Activated naive CD4-positive, alpha-beta T cell treated with anti-CD3 and anti-CD28 coated beads, Interleukin-2, amount 50 U/mL, for 72 hours (primary cell): ENCODE measurements at regions not wholly inside any gene's neighbourhood (a gene's known extent, or its start where the extent isn't known, plus 50 kb on each side); places are given as distances from the start of the nearest gene placed in this dataset.
"Not testable (repeated sequence)": the region's sequence is repeated elsewhere in the genome, so short reads cannot be mapped to it uniquely, and the experiment has no call there.

Experiments
- ATAC-seq, 2 donors: fragments of 150-1000 bp; cut with Tn5 transposase; 2 replicates each; pipeline ENCODE4 v1.10.0; 2021; ENCODE audit warnings: mild to moderate bottlenecking in 2 of 2, moderate library complexity in 2 of 2
- DNase-seq, 2 donors: peaks; one replicate each; pipeline ENCODE4 v3.0.0; 2021 to 2022; ENCODE audit warnings: low spot score in 2 of 2
- H3K27ac Mint-ChIP-seq, 2 donors: one replicate each; pipeline ENCODE4 v1.8.0; 2022; ENCODE audit warnings: mild to moderate bottlenecking in 2 of 2, mixed read lengths in 2 of 2
- H3K36me3 Mint-ChIP-seq, 2 donors: one replicate each; pipeline ENCODE4 v1.8.0; 2022; ENCODE audit warnings: mixed read lengths in 2 of 2
- H3K9me3 Mint-ChIP-seq, 2 donors: one replicate each; pipeline ENCODE4 v1.8.0; 2022; ENCODE audit warnings: mixed read lengths in 2 of 2

DNA sequence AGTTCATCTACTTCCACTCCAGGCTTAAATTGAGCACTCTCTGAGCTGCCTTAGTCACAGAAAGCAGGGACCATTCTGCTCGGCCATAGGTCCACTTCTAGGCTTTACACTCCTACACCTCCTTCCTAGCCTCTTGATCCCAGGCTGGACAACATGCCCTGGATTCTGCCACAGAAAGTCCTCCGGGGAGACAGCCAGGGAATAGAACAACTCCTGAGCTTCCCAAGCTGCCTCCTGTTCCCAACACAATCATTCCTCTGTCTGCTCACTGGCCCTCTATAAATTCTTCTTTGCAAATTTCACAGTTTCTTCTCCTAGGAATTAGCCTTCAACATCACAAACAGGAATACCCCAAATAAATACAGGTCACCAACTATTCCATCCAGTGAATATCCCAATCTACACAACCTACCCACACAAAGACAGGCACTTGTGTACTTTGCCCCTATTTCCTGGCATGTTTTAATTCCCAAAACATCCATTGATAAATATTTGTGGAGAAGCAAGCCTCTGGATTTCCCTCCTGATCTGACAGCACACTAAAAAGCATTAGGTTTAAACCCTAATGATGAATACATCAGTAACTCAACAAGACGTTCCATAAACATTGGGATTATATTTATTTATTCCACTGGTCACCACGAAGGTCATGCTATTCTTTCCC, 125.5 kb downstream of the ENC1 start:
- H3K27ac Mint-ChIP-seq, result no peak overlapping the region
- ATAC-seq, result no peak
- no peaks in the 10 kb centered on the region for H3K36me3 Mint-ChIP-seq
- no peak for DNase-seq
- H3K9me3 Mint-ChIP-seq, result no peaks in the 10 kb centered on the region

- DNase-seq, H3K9me3 Mint-ChIP-seq, ATAC-seq, H3K27ac Mint-ChIP-seq, H3K36me3 Mint-ChIP-seq: not testable (repeated sequence)
Measured at GRCh38 chr5:74511770-74512169, 128.8 kb downstream of the ENC1 start.

- no peaks in the 10 kb centered on the region for H3K9me3 Mint-ChIP-seq
- ATAC-seq, result no peak
- no peaks in the 10 kb centered on the region for H3K36me3 Mint-ChIP-seq
- no peak for DNase-seq
- H3K27ac Mint-ChIP-seq, result no peak overlapping the region
Measured at GRCh38 chr5:74510476-74511075, 130.0 kb downstream of the ENC1 start.

DNA sequence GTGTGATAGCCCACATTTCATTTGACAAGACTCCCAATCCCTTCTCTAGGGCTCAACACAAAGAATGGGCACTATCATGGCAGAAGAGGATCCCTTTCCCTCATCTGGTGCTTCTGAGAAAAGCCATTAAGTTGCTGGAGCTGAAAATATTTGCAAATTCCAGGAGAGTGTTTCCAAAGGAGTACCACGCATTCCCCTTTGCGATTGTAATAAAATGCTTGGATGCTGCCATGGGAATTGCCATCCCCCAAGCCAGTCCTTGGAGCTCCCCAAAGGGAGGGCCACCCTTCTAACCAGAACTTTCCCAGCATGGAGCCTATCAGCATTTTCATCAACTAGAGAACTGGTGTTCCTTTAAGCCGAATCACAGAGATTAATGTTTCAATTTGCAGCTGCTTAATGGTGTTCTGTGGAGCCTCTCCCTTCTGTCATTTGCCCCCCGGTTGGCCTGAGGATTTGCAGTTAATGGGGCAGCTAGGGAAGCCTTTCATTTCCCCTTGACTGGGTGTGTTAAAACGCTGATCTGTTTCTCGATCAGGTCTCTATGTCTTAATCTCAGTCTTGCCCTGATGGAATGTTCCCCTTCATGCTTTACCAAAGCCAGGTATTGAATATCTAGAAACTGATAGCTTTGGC, 133.0 kb downstream of the ENC1 start:
- no peaks in the 10 kb centered on the region for H3K36me3 Mint-ChIP-seq
- H3K9me3 Mint-ChIP-seq, result no peaks in the 10 kb centered on the region
- no peak overlapping the region for H3K27ac Mint-ChIP-seq
- no peak for DNase-seq
- ATAC-seq, result no peak

- Mint-ChIP-seq H3K36me3 (no peaks in the 10 kb centered on the region), H3K27ac (no peak overlapping the region), H3K9me3 (no peaks in the 10 kb centered on the region)
Measured at GRCh38 chr5:74506119-74506518, 134.4 kb downstream of the ENC1 start.

GRCh38 chr5:74504463-74504862, 136.1 kb downstream of the ENC1 start:
- DNase-seq (no peak), ATAC-seq (no peak)
- Mint-ChIP-seq H3K9me3 (no peaks in the 10 kb centered on the region), H3K36me3 (no peaks in the 10 kb centered on the region), H3K27ac (no peak overlapping the region)

More at GRCh38 chr5:74506119-74506518, 134.4 kb downstream of the ENC1 start:
- DNase-seq (no peak), ATAC-seq (no peak)

GRCh38 chr5:74502479-74502950, 138.0 kb downstream of the ENC1 start:
- ATAC-seq, result no peak
- no peak overlapping the region for H3K27ac Mint-ChIP-seq
- H3K36me3 Mint-ChIP-seq, result no peaks in the 10 kb centered on the region
- no peak for DNase-seq
- no peaks in the 10 kb centered on the region for H3K9me3 Mint-ChIP-seq

GRCh38 chr5:74501674-74502478, 138.7 kb downstream of the ENC1 start:
- no peak for ATAC-seq

DNA sequence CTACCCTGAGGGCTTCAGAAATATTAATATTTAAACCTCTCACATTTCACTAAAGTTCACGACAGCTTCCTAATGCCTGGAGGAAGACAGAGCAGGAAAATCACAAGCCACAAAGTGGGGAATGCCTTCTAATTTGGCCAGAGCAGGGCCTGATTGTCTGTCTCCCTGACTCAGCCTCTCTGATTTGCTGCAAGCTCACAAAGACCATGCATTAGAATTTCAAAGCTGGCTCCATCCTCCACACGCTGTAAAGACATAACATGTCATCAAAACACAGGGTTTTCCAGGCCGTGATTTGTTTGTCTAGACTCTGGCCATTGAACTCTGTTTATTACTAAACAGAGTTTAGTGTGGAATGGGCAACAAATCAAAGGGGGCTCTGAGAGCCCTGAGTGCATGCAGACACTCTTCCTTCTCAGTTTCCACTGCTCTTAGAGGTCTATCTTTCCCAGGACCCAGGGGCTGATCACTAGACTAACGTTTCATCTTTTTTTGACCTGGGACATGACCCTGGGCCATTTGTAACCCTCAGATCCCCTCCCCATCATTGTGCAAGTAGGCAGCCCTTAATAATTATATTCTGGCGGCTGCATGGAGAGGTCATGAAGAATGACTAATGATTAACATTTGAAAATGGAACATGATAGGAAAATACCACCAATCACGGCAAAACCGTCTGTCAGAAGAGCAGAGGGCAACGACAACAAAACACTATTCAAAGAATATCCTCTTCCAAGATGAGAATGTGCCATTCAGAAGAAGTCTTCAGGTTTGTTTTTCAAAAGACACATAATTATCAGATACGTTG, 140.2 kb downstream of the ENC1 start:
- H3K9me3 Mint-ChIP-seq, result no peaks in the 10 kb centered on the region
- H3K27ac Mint-ChIP-seq, result no peak overlapping the region
- DNase-seq (no peak), ATAC-seq (no peak)
- no peaks in the 10 kb centered on the region for H3K36me3 Mint-ChIP-seq

More at GRCh38 chr5:74501674-74502478, 138.7 kb downstream of the ENC1 start:
- Mint-ChIP-seq H3K9me3 (no peaks in the 10 kb centered on the region), H3K36me3 (no peaks in the 10 kb centered on the region), H3K27ac (no peak overlapping the region)
- DNase-seq, result no peak

GRCh38 chr5:74499256-74500050, 141.1 kb downstream of the ENC1 start:
- Mint-ChIP-seq H3K9me3 (no peaks in the 10 kb centered on the region), H3K27ac (no peak overlapping the region), H3K36me3 (no peaks in the 10 kb centered on the region)
- no peak for DNase-seq
- ATAC-seq, result no peak

DNA sequence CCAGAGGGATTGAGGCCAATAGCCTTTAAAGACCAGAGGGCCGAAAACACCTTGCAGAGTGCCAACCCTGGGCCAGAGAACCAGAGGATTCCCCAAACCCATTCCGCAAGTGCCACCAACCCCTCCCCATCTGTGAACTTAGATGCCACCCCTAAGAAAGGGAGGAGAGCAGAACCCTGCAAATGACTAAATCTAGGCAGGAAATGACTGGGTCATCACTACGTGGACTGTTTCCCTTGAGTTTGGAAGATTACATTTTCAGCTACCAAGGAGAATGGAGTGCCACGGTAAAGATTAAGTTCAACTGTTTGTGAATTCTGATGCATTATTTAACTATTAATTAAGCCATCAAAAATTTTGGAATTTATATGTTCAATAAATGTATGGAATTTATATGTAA, 142.8 kb downstream of the ENC1 start:
- Mint-ChIP-seq H3K9me3 (no peaks in the 10 kb centered on the region), H3K36me3 (no peaks in the 10 kb centered on the region), H3K27ac (no peak overlapping the region)
- DNase-seq (no peak), ATAC-seq (no peak)

GRCh38 chr5:74493411-74493810, 147.1 kb downstream of the ENC1 start:
- no peak for ATAC-seq
- no peak for DNase-seq
- H3K9me3 Mint-ChIP-seq, result no peaks in the 10 kb centered on the region
- H3K36me3 Mint-ChIP-seq, result no peaks in the 10 kb centered on the region
- H3K27ac Mint-ChIP-seq, result no peak overlapping the region

DNA sequence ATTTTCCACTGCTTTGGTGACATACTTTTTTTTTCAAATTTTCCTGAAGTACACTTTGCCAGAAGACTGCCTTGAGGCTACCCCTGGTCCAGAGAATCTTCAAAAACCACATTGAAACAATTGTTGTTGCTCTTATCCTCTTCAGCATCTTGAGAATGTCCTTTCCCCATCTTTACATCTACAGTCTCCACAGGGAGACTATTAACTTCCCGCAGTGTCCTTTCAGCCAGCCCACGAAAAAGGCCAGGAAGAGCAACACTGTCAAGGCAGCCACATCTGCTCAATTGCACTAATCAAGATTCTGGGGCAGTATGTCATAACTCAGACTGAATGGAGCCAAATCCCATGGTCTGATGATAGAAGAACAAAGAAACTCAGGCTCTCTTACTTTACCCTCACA, 148.3 kb downstream of the ENC1 start:
- ATAC-seq, result no peak
- H3K36me3 Mint-ChIP-seq, result no peaks in the 10 kb centered on the region
- no peaks in the 10 kb centered on the region for H3K9me3 Mint-ChIP-seq
- H3K27ac Mint-ChIP-seq, result no peak overlapping the region
- no peak for DNase-seq

DNA sequence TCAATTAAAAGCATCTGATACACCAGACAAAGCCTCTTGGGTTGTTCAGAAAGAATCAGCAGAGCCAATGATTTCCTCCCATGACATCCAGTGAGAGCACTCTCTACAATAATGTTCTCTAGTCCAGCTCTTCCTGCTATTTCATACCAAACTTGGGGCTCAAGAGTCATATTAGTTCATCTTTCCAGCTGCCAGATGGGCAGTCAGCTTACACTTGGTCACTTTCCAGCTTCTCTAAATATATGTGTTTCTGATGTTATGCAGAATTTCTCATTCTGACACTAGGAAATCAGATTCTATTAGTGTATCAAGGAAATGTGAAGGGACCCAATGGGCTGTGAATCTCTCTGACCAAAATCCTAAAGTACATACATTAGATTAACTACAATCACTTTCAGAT, 148.9 kb downstream of the ENC1 start:
- H3K27ac Mint-ChIP-seq, result no peak overlapping the region
- H3K36me3 Mint-ChIP-seq, result no peaks in the 10 kb centered on the region
- ATAC-seq, result no peak
- H3K9me3 Mint-ChIP-seq, result no peaks in the 10 kb centered on the region
- no peak for DNase-seq

GRCh38 chr5:74490814-74491213, 149.7 kb downstream of the ENC1 start:
- H3K36me3 Mint-ChIP-seq, result no peaks in the 10 kb centered on the region
- DNase-seq (no peak), ATAC-seq (no peak)
- no peak overlapping the region for H3K27ac Mint-ChIP-seq
- H3K9me3 Mint-ChIP-seq, result no peaks in the 10 kb centered on the region

GRCh38 chr5:74482990-74483389, 157.5 kb downstream of the ENC1 start:
- no peaks in the 10 kb centered on the region for H3K36me3 Mint-ChIP-seq
- DNase-seq (no peak), ATAC-seq (no peak)
- H3K27ac Mint-ChIP-seq, result no peak overlapping the region
- no peaks in the 10 kb centered on the region for H3K9me3 Mint-ChIP-seq
